ENCODE measurements at regions not wholly inside any gene's neighbourhood (a gene's known extent, or its start where the extent isn't known, plus 50 kb on each side); places are given as distances from the start of the nearest gene placed in this dataset.
"Not testable (repeated sequence)": the region's sequence is repeated elsewhere in the genome, so short reads cannot be mapped to it uniquely, and the experiment has no call there.

- no peak for DNase-seq
These were observed 230.3 kb downstream of the TDRD15 start for GRCh38 chr2:21353879-21354679.

GRCh38 chr2:21356086-21356856 is 232.5 kb downstream of the TDRD15 start:
- DNase-seq = no peak

- DNase-seq = no peak
These were observed 233.1 kb downstream of the TDRD15 start for GRCh38 chr2:21356857-21357255.

- DNase-seq = no peak
These were observed 235.2 kb downstream of the TDRD15 start for GRCh38 chr2:21358976-21359375.

- DNase-seq = no peak
These were observed 237.6 kb downstream of the TDRD15 start for GRCh38 chr2:21361384-21361783.

GRCh38 chr2:21361957-21362486 is 238.3 kb downstream of the TDRD15 start:
- no peak for DNase-seq

- DNase-seq = no peak
These were observed 239.6 kb downstream of the TDRD15 start for GRCh38 chr2:21363364-21363763.

GRCh38 chr2:21367421-21367820 is 243.7 kb downstream of the TDRD15 start:
- DNase-seq = peak; percentile 2

GRCh38 chr2:21369787-21370186 is 246.0 kb downstream of the TDRD15 start:
- DNase-seq = no peak

GRCh38 chr2:21371499-21372003 is 247.8 kb downstream of the TDRD15 start:
- no peak for DNase-seq

GRCh38 chr2:21372654-21373053 is 248.9 kb downstream of the TDRD15 start:
- peak; percentile 4 for DNase-seq

- DNase-seq = no peak
These were observed 253.1 kb downstream of the TDRD15 start for GRCh38 chr2:21376864-21377263.

GRCh38 chr2:21379140-21379539 is 255.4 kb downstream of the TDRD15 start:
- DNase-seq = no peak

GRCh38 chr2:21379668-21380067 is 255.9 kb downstream of the TDRD15 start:
- not testable (repeated sequence) for DNase-seq

- no peak for DNase-seq
These were observed 257.7 kb downstream of the TDRD15 start for GRCh38 chr2:21381421-21381820.

GRCh38 chr2:21382701-21383520 is 259.1 kb downstream of the TDRD15 start:
- DNase-seq = no peak

- no peak for DNase-seq
These were observed 262.9 kb downstream of the TDRD15 start for GRCh38 chr2:21386666-21387065.

GRCh38 chr2:21392649-21393048 is 268.9 kb downstream of the TDRD15 start:
- no peak for DNase-seq

- no peak for DNase-seq
These were observed 269.4 kb downstream of the TDRD15 start for GRCh38 chr2:21393173-21393572.

GRCh38 chr2:21395366-21395765 is 271.6 kb downstream of the TDRD15 start:
- DNase-seq = no peak

- no peak for DNase-seq
These were observed 272.5 kb downstream of the TDRD15 start for GRCh38 chr2:21396252-21396651.

GRCh38 chr2:21401022-21401698 is 277.4 kb downstream of the TDRD15 start:
- no peak for DNase-seq
